Thymus (tissue), 11 donors: ENCODE measurements at regions not wholly inside any gene's neighbourhood (a gene's known extent, or its start where the extent isn't known, plus 50 kb on each side); places are given as distances from the start of the nearest gene placed in this dataset.

Experiments used
- DNase-seq, 9 donors: peaks; one replicate each; pipeline ENCODE4 v3.0.0-alpha.2; 2013; ENCODE audit warnings: low spot score in 9 of 9, low read depth in 6 of 9, missing footprints in 1 of 9
- H3K27ac ChIP-seq, 2 donors: one replicate each; pipeline ENCODE4 v1.5.1; 2013; ENCODE audit warnings: control low read depth in 1 of 2, low read depth in 1 of 2, low read length in 1 of 2, mild to moderate bottlenecking in 1 of 2, moderate library complexity in 1 of 2
- H3K27me3 ChIP-seq, 2 donors: one replicate each; pipeline ENCODE4 v1.5.1; 2013; ENCODE audit warnings: low read length in 1 of 2; ENCODE audit not compliant: control insufficient read depth in 2 of 2, insufficient read depth in 1 of 2
- H3K36me3 ChIP-seq, 2 donors: one replicate each; pipeline ENCODE4 v1.5.1; 2013; ENCODE audit warnings: low read length in 1 of 2, mild to moderate bottlenecking in 1 of 2, moderate library complexity in 1 of 2; ENCODE audit not compliant: control insufficient read depth in 2 of 2, insufficient read depth in 2 of 2
- H3K4me1 ChIP-seq, 2 donors: one replicate each; pipeline ENCODE4 v1.5.1; 2013; ENCODE audit warnings: low read length in 2 of 2; ENCODE audit not compliant: control insufficient read depth in 2 of 2, insufficient read depth in 2 of 2
- H3K4me3 ChIP-seq, 2 donors: one replicate each; pipeline ENCODE4 v1.5.1; 2013; ENCODE audit warnings: low read length in 2 of 2, control low read depth in 1 of 2, mild to moderate bottlenecking in 1 of 2
- H3K9me3 ChIP-seq, 2 donors: one replicate each; pipeline ENCODE4 v1.5.1; 2013; ENCODE audit warnings: low read length in 1 of 2, mild to moderate bottlenecking in 1 of 2; ENCODE audit not compliant: control insufficient read depth in 2 of 2, insufficient read depth in 1 of 2
- WGBS: extraction: QIAGEN DNeasy Blood & Tissue Kit; methylation state at CpG from one replicate; pipeline ENCODE4 v1.1.7; 2013; 5-methylcytosine and 5-hydroxymethylcytosine counted together
- donor health status: healthy.

- Histone ChIP-seq H3K36me3 (no peaks in the 10 kb centered on the region), H3K27ac (no peak overlapping the region), H3K4me1 (no peaks in the 10 kb centered on the region), H3K27me3 (no peaks in the 10 kb centered on the region), H3K4me3 (no peak overlapping the region), H3K9me3 (no peaks in the 10 kb centered on the region)
- 64% methylated on average over 5 of the region's 5 CpGs for WGBS
- DNase-seq = no peak
These were observed 413.2 kb upstream of the SPRED2 start for GRCh38 chr2:65845442-65846182.

DNA sequence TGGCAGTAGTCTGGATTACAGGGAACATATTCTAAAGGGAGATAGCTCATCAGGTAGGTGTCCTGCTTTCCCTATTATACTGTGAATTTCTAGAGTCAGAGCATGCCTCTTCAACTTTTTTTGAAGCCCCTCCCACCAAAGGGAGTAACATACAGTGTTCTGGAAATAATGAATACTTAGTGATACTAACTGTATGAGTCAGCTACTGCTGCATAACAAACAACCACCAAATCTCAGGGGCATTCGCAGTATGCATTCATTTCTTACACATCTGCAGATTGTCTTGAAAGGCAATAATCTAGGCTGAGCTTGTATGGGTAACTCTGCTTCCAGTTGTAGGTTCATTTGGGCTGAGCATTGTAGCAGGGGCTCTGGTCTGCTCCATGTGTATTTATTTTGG lies 409.7 kb upstream of the SPRED2 start:
- WGBS = 97% methylated on average over 1 of the region's 1 CpG
- Histone ChIP-seq H3K27ac (no peak overlapping the region), H3K36me3 (no peaks in the 10 kb centered on the region), H3K9me3 (no peaks in the 10 kb centered on the region), H3K4me1 (no peaks in the 10 kb centered on the region), H3K27me3 (no peaks in the 10 kb centered on the region), H3K4me3 (no peak overlapping the region)
- no peak for DNase-seq

- DNase-seq = no peak
- no peak overlapping the region for H3K27ac ChIP-seq
- no peaks in the 10 kb centered on the region for H3K9me3 ChIP-seq
- WGBS = 66% methylated on average over 1 of the region's 1 CpG
- no peaks in the 10 kb centered on the region for H3K27me3 ChIP-seq
- no peak overlapping the region for H3K4me3 ChIP-seq
- no peaks in the 10 kb centered on the region for H3K36me3 ChIP-seq
- no peaks in the 10 kb centered on the region for H3K4me1 ChIP-seq
These were observed 403.7 kb upstream of the SPRED2 start for GRCh38 chr2:65835975-65836549.

DNA sequence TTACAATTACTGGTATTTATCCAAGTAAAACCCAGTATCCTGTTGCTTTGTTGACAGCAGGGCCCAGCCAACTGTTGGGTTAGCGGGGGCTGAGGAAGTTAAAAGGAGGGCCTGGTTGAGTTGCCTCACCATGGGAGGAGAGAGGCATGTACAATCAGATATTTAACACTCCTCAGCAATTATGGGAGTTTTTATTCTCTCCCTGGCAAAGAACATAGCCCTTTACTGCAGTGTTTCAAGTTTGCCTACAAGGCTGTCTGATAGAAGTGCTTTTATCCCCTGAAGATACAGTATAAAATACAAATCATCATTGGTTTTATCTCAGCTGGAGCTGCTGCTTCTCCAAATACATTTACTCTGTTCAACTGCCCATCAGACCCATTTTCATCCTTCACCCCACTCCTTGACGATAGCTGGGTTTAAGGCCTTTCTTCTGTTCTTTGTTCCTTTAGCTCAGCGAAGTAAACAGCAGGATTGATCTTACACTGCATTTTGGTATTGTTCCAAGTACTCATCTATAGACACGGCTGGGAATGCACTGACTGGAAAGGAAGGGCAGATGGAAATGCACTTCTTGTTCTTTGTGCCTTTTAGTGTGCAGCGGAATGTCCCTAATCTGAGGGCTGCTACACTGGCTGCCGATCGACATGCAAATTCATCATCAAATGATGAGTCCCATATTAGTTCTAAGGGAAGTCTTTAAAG lies 402.5 kb upstream of the SPRED2 start:
- 93% methylated on average over 7 of the region's 7 CpGs for WGBS
- DNase-seq = no peak

GRCh38 chr2:65834062-65834461 lies 401.7 kb upstream of the SPRED2 start:
- Histone ChIP-seq H3K36me3 (no peaks in the 10 kb centered on the region), H3K4me3 (no peak overlapping the region), H3K27me3 (no peaks in the 10 kb centered on the region), H3K27ac (no peak overlapping the region), H3K9me3 (no peaks in the 10 kb centered on the region), H3K4me1 (no peaks in the 10 kb centered on the region)
- no peak for DNase-seq
- 85% methylated on average over 6 of the region's 6 CpGs for WGBS

More for the DNA sequence above, 402.5 kb upstream of the SPRED2 start:
- no peaks in the 10 kb centered on the region for H3K4me1 ChIP-seq
- no peak overlapping the region for H3K4me3 ChIP-seq
- no peaks in the 10 kb centered on the region for H3K36me3 ChIP-seq
- H3K27ac ChIP-seq = no peak overlapping the region
- H3K27me3 ChIP-seq = no peaks in the 10 kb centered on the region
- H3K9me3 ChIP-seq = no peaks in the 10 kb centered on the region

DNA sequence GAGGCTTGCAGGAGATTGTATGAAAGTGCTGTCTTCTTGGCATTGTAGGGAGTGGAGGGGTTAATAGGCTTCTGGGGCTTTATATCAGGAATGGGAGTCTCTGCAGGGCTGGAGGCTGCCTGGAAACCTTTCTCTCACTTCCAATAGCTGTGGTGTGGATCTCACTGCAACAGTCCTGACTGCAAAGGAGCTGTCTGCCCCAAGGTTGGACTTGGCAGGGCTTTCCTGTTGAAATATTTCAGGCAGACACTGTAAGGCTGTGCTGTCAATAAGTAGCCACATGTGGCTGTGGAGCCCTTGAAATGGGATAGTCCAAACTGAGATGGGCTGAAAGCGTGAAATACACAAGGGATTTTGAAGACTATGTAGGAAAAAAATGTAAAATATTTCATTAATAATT lies 399.1 kb upstream of the SPRED2 start:
- Histone ChIP-seq H3K9me3 (no peaks in the 10 kb centered on the region), H3K27ac (no peak overlapping the region), H3K4me1 (no peaks in the 10 kb centered on the region), H3K36me3 (no peaks in the 10 kb centered on the region), H3K4me3 (no peak overlapping the region), H3K27me3 (no peaks in the 10 kb centered on the region)
- WGBS = 93% methylated on average over 1 of the region's 1 CpG
- DNase-seq = no peak

DNA sequence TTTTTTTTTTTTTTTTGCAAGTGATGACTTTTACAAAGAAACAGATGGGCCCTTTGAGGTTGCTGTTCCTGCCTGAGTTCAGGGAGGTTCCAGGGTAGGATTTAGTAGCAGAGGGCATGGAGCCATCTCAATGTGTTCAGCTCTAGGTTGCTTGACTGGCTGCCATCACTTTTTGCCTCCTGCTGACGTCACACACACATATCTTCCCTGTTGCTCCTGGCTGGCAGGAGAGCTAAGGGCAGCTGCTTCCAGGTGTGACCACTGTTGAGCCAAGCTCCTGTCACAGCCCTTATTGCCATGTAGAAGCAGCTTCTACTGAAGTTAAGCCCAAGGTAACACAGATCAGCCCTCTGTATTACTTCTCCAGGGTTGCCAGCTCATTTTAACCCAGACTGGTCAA lies 394.2 kb upstream of the SPRED2 start:
- Histone ChIP-seq H3K36me3 (no peaks in the 10 kb centered on the region), H3K9me3 (no peaks in the 10 kb centered on the region), H3K4me3 (no peak overlapping the region), H3K27ac (no peak overlapping the region), H3K4me1 (no peaks in the 10 kb centered on the region), H3K27me3 (no peaks in the 10 kb centered on the region)
- DNase-seq = no peak
- 89% methylated on average over 1 of the region's 1 CpG for WGBS

DNA sequence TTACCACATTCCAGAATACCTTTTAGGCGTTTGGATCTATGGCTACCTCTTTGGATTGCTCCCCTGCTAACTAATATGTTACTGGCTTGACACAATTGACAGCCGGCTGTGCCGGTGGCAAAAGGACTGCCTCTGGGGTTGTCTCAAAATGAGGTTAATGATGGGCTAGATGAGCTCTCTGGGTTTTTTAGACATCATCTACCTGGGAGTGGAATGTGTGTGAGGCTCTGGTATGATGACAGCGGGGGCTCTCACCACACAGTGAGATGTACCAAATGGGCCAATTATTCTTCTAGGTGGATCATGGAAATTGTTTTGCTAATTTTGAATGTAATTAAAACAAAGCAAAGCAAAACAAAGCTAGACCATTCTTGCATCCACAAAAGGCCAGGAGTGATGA lies 391.1 kb upstream of the SPRED2 start:
- Histone ChIP-seq H3K4me3 (no peak overlapping the region), H3K27ac (no peak overlapping the region), H3K4me1 (no peaks in the 10 kb centered on the region), H3K9me3 (no peaks in the 10 kb centered on the region), H3K27me3 (no peaks in the 10 kb centered on the region), H3K36me3 (no peaks in the 10 kb centered on the region)
- WGBS = 84% methylated on average over 4 of the region's 4 CpGs
- no peak for DNase-seq

- 95% methylated on average over 6 of the region's 6 CpGs for WGBS
- no peaks in the 10 kb centered on the region for H3K36me3 ChIP-seq
These were observed 388.1 kb upstream of the SPRED2 start for GRCh38 chr2:65820454-65820853.

More at GRCh38 chr2:65820454-65820853, 388.1 kb upstream of the SPRED2 start:
- no peak overlapping the region for H3K4me3 ChIP-seq
- no peaks in the 10 kb centered on the region for H3K9me3 ChIP-seq
- H3K27me3 ChIP-seq = no peaks in the 10 kb centered on the region
- H3K4me1 ChIP-seq = no peaks in the 10 kb centered on the region
- DNase-seq = no peak
- no peak overlapping the region for H3K27ac ChIP-seq
